AG10803 (cell line): ENCODE measurements at regions not wholly inside any gene's neighbourhood (a gene's known extent, or its start where the extent isn't known, plus 50 kb on each side); places are given as distances from the start of the nearest gene placed in this dataset.

Experiments
- DNase-seq: peaks from one replicate; pipeline ENCODE4 v3.0.0; 2010; ENCODE audit warnings: low read depth
- H3K4me3 ChIP-seq: 2 replicates; pipeline ENCODE4 v1.5.1; 2011; ENCODE audit warnings: mild to moderate bottlenecking, low read length, control low read depth
- TF ChIP-seq, protein P1 (sequence below): conservative IDR thresholded peaks from 2 replicates; pipeline ENCODE4 v1.5.1; 2011; ENCODE audit warnings: mild to moderate bottlenecking, low read length, control low read depth, inconsistent platforms

DNA sequence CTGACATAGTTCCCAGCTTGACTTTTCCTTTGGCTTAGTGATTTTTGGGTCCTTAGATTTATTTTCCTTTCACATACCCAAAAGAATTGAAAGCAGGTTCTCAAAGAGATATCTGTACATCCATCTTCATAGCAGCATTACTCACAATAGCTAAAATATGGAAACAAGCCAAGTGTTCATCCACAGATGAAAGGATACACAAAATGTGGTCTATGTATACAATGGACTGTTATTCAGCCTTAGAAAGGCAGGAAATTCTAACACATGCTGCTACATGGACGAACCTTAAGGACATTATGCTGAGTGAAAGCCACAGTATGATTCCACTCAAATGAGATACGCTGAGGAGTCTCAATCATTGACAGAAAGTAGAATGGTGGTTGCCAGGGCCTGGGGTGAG lies 171.8 kb downstream of the IGLL1 start:
- no peak overlapping the region for H3K4me3 ChIP-seq
- DNase-seq: no peak
- TF ChIP-seq, protein P1, sequence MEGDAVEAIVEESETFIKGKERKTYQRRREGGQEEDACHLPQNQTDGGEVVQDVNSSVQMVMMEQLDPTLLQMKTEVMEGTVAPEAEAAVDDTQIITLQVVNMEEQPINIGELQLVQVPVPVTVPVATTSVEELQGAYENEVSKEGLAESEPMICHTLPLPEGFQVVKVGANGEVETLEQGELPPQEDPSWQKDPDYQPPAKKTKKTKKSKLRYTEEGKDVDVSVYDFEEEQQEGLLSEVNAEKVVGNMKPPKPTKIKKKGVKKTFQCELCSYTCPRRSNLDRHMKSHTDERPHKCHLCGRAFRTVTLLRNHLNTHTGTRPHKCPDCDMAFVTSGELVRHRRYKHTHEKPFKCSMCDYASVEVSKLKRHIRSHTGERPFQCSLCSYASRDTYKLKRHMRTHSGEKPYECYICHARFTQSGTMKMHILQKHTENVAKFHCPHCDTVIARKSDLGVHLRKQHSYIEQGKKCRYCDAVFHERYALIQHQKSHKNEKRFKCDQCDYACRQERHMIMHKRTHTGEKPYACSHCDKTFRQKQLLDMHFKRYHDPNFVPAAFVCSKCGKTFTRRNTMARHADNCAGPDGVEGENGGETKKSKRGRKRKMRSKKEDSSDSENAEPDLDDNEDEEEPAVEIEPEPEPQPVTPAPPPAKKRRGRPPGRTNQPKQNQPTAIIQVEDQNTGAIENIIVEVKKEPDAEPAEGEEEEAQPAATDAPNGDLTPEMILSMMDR: no peak

DNA sequence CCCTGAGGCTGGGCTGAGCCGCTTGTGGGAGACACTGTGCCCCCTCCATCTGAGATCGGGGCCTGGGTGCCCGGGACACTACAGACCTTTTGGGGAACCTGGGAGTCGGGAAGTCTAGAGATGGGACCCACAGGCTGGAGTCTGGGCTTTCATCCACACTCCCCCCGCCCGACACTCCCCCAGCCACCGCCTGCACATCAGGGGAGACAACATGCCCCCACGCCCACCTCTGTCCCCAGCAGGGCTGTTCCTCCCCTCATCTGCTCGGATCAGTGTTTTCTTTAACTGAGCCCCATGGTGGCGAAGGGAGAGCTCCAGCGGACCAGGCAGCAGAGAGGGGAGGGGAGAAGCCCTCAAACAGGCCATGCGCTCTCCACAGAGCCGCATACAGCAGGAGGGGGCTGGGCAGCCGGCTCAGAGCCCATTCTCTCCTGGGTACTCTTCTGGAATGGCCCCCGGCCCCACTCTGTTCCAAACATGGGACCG lies 174.7 kb downstream of the IGLL1 start:
- H3K4me3 ChIP-seq: no peak overlapping the region
- DNase-seq: no peak
- TF ChIP-seq, protein P1: no peak

DNA sequence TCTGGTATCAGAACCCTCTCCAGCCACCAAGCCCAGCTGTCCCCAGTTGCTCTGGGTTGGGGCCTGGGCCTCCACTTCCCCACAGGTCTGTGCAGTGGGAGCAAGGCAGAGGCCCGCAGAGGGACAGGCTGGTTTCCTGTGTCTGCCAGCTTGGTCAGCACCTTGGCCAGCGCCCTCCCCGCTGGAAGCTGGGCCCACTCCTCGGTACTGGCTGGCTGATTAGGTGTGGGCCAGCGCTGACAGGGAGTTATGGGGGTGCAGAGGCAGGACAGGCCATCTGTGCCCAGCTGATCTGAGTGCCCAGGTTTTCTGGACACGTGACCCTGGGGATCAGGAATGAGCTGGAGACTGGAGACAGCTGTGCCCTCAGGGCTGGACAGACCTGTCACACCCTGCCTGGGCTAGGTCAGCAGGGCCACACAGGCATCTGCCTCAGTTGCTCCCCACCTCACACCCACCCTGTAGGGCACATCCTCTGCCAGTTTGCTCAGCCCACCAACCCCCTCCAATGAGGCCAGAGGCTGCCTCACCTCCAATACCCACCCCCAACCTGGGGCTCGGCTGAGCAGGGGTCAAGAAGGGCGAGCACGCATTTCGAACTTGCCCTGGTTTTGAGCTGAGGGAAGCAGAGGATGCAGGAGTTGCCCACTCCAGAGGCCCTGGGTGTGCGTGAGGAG lies 175.3 kb downstream of the IGLL1 start:
- DNase-seq: peak; percentile 15
- TF ChIP-seq, protein P1: no peak
- no peak overlapping the region for H3K4me3 ChIP-seq

DNA sequence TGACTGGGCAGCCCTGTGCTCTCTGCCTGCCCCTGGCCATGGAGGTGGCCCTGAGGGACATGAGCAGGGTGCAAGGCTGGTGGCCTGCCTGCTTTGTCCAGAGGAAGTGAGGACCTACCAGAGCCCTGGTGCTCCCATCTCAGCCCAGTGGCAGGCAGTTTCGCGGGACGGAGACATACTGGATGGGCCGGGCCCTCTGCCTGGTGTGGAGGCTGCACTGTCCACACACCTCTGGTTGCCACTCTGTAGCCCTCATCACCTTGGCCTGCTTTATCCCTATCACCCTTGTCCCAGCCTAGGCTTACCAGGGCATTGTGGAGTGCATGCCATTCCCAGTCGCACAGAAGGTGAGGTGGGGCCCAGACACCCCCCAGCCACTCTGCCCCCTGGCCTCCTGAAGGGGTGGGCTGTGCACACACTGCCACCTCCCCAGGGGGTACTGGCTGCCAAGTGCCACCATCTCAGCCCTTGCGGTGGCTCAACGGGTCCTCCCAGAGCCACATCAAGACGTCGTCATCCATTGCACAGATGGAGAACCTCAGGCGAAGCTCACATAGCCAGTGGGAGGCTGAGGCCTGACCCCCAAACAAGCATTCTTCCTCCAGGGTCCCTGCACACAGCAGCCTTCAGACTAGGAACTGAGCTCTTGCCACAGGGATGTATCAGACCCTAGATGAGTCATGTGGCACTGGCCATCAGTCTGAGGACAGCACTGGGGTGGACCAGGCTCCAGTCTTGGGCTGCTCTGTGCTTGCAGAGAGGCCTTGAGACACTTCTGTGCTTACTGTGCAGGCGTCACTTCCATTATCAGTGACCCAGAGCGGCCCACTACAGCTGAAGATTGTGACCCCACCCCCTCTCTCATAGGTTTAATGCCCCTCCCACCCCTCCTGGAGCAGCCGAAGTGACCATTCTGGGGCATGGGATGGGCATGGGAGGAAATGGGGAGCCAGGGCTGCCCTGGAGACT lies 176.1 kb downstream of the IGLL1 start:
- no peak overlapping the region for H3K4me3 ChIP-seq
- DNase-seq: no peak
- TF ChIP-seq, protein P1: no peak

DNA sequence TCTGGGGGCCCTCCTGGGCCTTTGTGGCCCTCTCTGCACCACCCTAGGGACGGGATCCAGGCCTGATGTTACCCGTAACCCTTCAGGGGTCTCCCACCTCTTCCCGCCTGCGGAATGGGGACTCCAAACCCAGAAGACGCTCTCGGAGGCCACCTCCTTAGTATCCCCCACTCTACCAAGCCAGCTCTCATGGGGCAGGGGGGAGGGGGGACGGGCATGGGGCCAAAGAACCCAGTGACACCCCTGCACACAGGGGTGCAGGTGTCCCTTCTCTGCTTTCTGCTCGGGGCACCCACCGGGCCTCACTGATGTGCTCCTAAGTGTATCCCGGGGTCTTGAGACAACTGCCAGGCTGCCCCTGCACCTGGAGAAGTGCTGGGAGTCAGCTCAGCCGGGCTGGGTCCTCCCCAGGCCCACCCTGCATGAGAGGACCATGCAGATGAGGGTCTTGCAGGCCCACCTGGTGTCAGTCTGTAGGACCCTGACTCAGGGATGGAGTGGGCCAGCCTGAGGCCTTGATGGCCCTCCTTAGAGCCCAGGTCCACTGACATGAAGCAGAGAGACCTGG lies 176.9 kb downstream of the IGLL1 start:
- H3K4me3 ChIP-seq: no peak overlapping the region
- TF ChIP-seq, protein P1: no peak
- DNase-seq: no peak

DNA sequence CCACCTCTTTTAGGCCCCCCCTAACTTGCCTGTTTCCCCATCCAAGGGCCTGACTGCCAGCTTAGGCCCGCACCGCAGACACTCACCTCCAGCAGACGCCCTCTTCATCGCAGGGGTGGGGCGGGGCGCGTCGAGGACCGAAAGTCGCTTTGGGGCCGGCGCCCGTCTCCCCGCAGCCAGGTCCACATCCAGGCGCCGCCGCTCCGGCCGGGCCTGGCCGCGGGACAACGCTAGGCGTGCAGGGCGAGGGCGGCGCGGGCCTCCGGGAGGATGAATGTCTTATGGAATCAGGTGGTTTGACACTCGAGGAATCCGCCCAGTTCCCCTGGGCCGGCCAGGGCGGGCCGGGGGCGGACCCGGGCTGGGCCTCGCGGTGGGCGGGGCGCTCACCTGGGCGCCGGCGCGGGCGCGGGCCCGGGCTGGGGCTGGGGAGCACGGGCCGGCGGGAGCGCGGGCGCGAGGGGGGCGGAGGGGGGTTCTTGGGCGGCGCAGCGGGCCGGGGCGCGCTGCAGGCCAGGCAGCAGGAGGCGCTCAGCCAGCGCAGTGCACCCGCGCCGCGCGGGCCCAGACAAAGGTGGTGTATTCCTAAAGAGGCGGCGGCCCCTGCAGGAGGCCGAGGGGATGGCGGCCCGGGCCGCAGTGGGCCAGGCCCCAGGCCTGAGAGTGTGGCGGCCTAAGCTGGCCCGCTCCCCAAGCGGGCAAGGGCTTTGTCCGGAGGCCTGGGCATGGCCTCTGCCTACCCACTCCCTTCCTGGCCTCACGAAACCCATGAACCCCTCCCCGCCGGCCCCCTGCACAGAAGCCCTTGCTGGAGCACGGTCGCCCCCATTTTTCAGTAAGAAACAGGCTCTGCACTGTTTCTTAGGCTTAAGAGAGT lies 177.6 kb downstream of the IGLL1 start:
- TF ChIP-seq, protein P1: 0 out of 2 replicates have a peak, but pooled peaks have one; percentile 19
- DNase-seq: peak; percentile 10
- no peak overlapping the region for H3K4me3 ChIP-seq
